ENCODE measurements at regions not wholly inside any gene's neighbourhood (a gene's known extent, or its start where the extent isn't known, plus 50 kb on each side); places are given as distances from the start of the nearest gene placed in this dataset.
A peak's percentile ranks its signal among the peaks of the same experiment; 100 is the strongest.

- H3K27ac ChIP-seq, result no peak overlapping the region
- H3K9me3 ChIP-seq (ENCODE audit: low read depth), result no peaks in the 10 kb centered on the region
- DNase-seq (ENCODE audit: low read depth in 1 of 2, low spot score in 1 of 2), result no peak
- no peaks in the 10 kb centered on the region for H3K36me3 ChIP-seq
- no peak for TF ChIP-seq CTCF (IDR thresholded peaks at IDR 0.05; ENCODE audit: low read depth, low read length)
- H3K4me1 ChIP-seq (ENCODE audit: low read depth), result no peaks in the 10 kb centered on the region
- no peaks in the 10 kb centered on the region for H3K27me3 ChIP-seq
- no peak overlapping the region for H3K4me3 ChIP-seq
Measured at GRCh38 chr3:17909714-17910113, 167.3 kb upstream of the TBC1D5 start.

GRCh38 chr3:17908399-17909191, 166.2 kb upstream of the TBC1D5 start:
- TF ChIP-seq CTCF (IDR thresholded peaks at IDR 0.05; ENCODE audit: low read depth, low read length), result no peak
- Histone ChIP-seq H3K27me3 (no peaks in the 10 kb centered on the region), H3K27ac (no peak overlapping the region), H3K9me3 (ENCODE audit: low read depth) (no peaks in the 10 kb centered on the region), H3K4me3 (no peak overlapping the region), H3K36me3 (no peaks in the 10 kb centered on the region), H3K4me1 (ENCODE audit: low read depth) (peaks cover 6% of the 10 kb centered on the region)
- no peak for DNase-seq (ENCODE audit: low read depth in 1 of 2, low spot score in 1 of 2)

GRCh38 chr3:17905996-17906395, 163.6 kb upstream of the TBC1D5 start:
- Histone ChIP-seq H3K27ac (no peak overlapping the region), H3K27me3 (no peaks in the 10 kb centered on the region), H3K9me3 (ENCODE audit: low read depth) (no peaks in the 10 kb centered on the region), H3K36me3 (no peaks in the 10 kb centered on the region), H3K4me1 (ENCODE audit: low read depth) (peaks cover 6% of the 10 kb centered on the region), H3K4me3 (no peak overlapping the region)
- no peak for TF ChIP-seq CTCF (IDR thresholded peaks at IDR 0.05; ENCODE audit: low read depth, low read length)
- DNase-seq (ENCODE audit: low read depth in 1 of 2, low spot score in 1 of 2), result no peak

GRCh38 chr3:17901893-17902292, 159.5 kb upstream of the TBC1D5 start:
- Histone ChIP-seq H3K27me3 (no peaks in the 10 kb centered on the region), H3K4me1 (ENCODE audit: low read depth) (peaks cover 6% of the 10 kb centered on the region), H3K36me3 (no peaks in the 10 kb centered on the region), H3K27ac (no peak overlapping the region), H3K9me3 (ENCODE audit: low read depth) (no peaks in the 10 kb centered on the region), H3K4me3 (no peak overlapping the region)
- no peak for TF ChIP-seq CTCF (IDR thresholded peaks at IDR 0.05; ENCODE audit: low read depth, low read length)
- no peak for DNase-seq (ENCODE audit: low read depth in 1 of 2, low spot score in 1 of 2)

- TF ChIP-seq CTCF (IDR thresholded peaks at IDR 0.05; ENCODE audit: low read depth, low read length), result peak; percentile 65
- Histone ChIP-seq H3K27me3 (no peaks in the 10 kb centered on the region), H3K27ac (no peak overlapping the region), H3K9me3 (ENCODE audit: low read depth) (no peaks in the 10 kb centered on the region), H3K36me3 (no peaks in the 10 kb centered on the region), H3K4me3 (no peak overlapping the region), H3K4me1 (ENCODE audit: low read depth) (no peaks in the 10 kb centered on the region)
- peak; percentile 64 to 82 for DNase-seq (ENCODE audit: low read depth in 1 of 2, low spot score in 1 of 2)
Measured at GRCh38 chr3:17894434-17895060, 152.1 kb upstream of the TBC1D5 start.

Measured in cardiac muscle cell (in vitro differentiated cells and primary cell).